HCT116 (cell line): ENCODE measurements at regions not wholly inside any gene's neighbourhood (a gene's known extent, or its start where the extent isn't known, plus 50 kb on each side); places are given as distances from the start of the nearest gene placed in this dataset.

ENCODE experiments used
- ATAC-seq: fragments of 200-7000 bp; cut with Tn5 transposase; 2 replicates; pipeline ENCODE4 v1.9.1; 2020; ENCODE audit warnings: mild to moderate bottlenecking, moderate library complexity
- BruUV-seq: library from RNA; stranded (reverse); fragments of 400-500 nt; replicated peaks from 2 replicates; lab custom pipeline; 2021; lab: Mats Ljungman, UMichigan
- CTCF ChIA-PET: fragments of 300-600 bp; sonication (Branson Sonifier 250); formaldehyde crosslinking; loops from one replicate; lab custom pipeline; 2021; ENCODE audit warnings: antibody characterized with exemption; lab: Charles Lee
- POLR2A ChIA-PET: fragments of 300-600, 350-600 bp; sonication (Branson Sonifier 250); formaldehyde crosslinking; loops from one replicate; lab custom pipeline; 2021; ENCODE audit warnings: antibody characterized with exemption; lab: Charles Lee
- RAD21 ChIA-PET, 2 experiments: fragments of 300-600 bp; sonication (Branson Sonifier 250); formaldehyde crosslinking; loops; one replicate each; lab custom pipeline; 2023; ENCODE audit warnings: low total read pairs in 2 of 2; ENCODE audit not compliant: uncharacterized antibody in 2 of 2, unreplicated experiment in 2 of 2, low non-redundant PET in 1 of 2; lab: Charles Lee
- DNase-seq: peaks from one replicate; pipeline ENCODE4 v3.0.0-alpha.2; 2010; ENCODE audit warnings: low read depth, low spot score
- H2AFZ ChIP-seq: fragments of 200-600 bp; shearing (Covaris generic), sonication (generic); 2 replicates; pipeline ENCODE4 v1.6.1; 2017; ENCODE audit warnings: low read depth, mixed run types, mixed read lengths, antibody characterized with exemption, low read length; ENCODE audit not compliant: poor library complexity, severe bottlenecking
- H3K27ac ChIP-seq: 2 replicates; pipeline ENCODE4 v1.5.1; 2012; ENCODE audit warnings: low read depth, low read length
- H3K27me3 ChIP-seq: fragments of 200-600 bp; sonication (generic); 2 replicates; pipeline ENCODE4 v1.6.1; 2016; ENCODE audit warnings: mixed run types, low read length, mixed read lengths; ENCODE audit not compliant: insufficient read depth
- H3K36me3 ChIP-seq, 2 experiments: fragments of 200-500 bp in 1 of 2; fragments of 200-600 bp in 1 of 2; sonication (Bioruptor generic) in 1 of 2; sonication (generic) in 1 of 2; 2 replicates each; pipeline versions ENCODE4 v1.5.1 to v1.6.1; 2014 to 2016; ENCODE audit warnings: low read length in 2 of 2, inconsistent platforms in 1 of 2, mixed read lengths in 1 of 2, mixed run types in 1 of 2; ENCODE audit not compliant: insufficient read depth in 2 of 2, control insufficient read depth in 1 of 2
- H3K4me1 ChIP-seq, 2 experiments: fragments of 200-600 bp in 1 of 2; sonication (generic) in 1 of 2; 2 replicates each; pipeline versions ENCODE4 v1.5.1 to v1.6.1; 2012 to 2017; ENCODE audit warnings: low read length in 2 of 2, inconsistent platforms in 1 of 2, mild to moderate bottlenecking in 1 of 2, mixed read lengths in 1 of 2, mixed run types in 1 of 2, moderate library complexity in 1 of 2; ENCODE audit not compliant: insufficient read depth in 2 of 2, control insufficient read depth in 1 of 2
- H3K4me2 ChIP-seq: fragments of 200-600 bp; sonication (generic); 2 replicates; pipeline ENCODE4 v1.6.1; 2017; ENCODE audit warnings: mixed run types, low read length, mixed read lengths
- H3K4me3 ChIP-seq, 2 experiments: fragments of 200-600 bp in 1 of 2; sonication (generic) in 1 of 2; replicated peaks in 1 of 2; 2 replicates each; pipeline ENCODE4 v1.5.1; 2011 to 2016; ENCODE audit warnings: low read length in 2 of 2, control low read depth in 1 of 2, low read depth in 1 of 2, mild to moderate bottlenecking in 1 of 2, mixed read lengths in 1 of 2, mixed run types in 1 of 2
- H3K79me2 ChIP-seq: fragments of 200-600 bp; sonication (generic); 2 replicates; pipeline ENCODE4 v1.6.1; 2017; ENCODE audit warnings: mild to moderate bottlenecking, mixed run types, low read length, moderate library complexity, mixed read lengths; ENCODE audit not compliant: insufficient read depth
- H3K9ac ChIP-seq: fragments of 200-600 bp; sonication (generic); 2 replicates; pipeline ENCODE4 v1.6.1; 2016; ENCODE audit warnings: low read length, mixed read lengths
- H3K9me2 ChIP-seq: fragments of 200-600 bp; sonication (generic), shearing (Covaris generic); 2 replicates; pipeline ENCODE4 v1.6.1; 2017; ENCODE audit warnings: mixed run types, mild to moderate bottlenecking, moderate library complexity; ENCODE audit not compliant: insufficient read depth
- H3K9me3 ChIP-seq, 2 experiments: fragments of 200-500 bp in 1 of 2; fragments of 200-600 bp in 1 of 2; sonication (Bioruptor generic) in 1 of 2; sonication (generic) in 1 of 2; 2 replicates each; pipeline ENCODE4 v1.6.1; 2014 to 2017; ENCODE audit warnings: low read length in 2 of 2, mixed read lengths in 2 of 2, inconsistent platforms in 1 of 2, low read depth in 1 of 2, mild to moderate bottlenecking in 1 of 2, mixed run types in 1 of 2, moderate library complexity in 1 of 2; ENCODE audit not compliant: control insufficient read depth in 1 of 2, insufficient read depth in 1 of 2
- H4K20me1 ChIP-seq: fragments of 200-600 bp; sonication (generic), shearing (Covaris generic); 2 replicates; pipeline ENCODE4 v1.6.1; 2017; ENCODE audit warnings: mixed run types, mild to moderate bottlenecking, moderate library complexity; ENCODE audit not compliant: insufficient read depth
- ATF3 ChIP-seq: IDR thresholded peaks from 2 replicates; pipeline ENCODE4 v1.6.1; 2012
- CBX3 ChIP-seq: IDR thresholded peaks from 2 replicates; pipeline ENCODE4 v1.6.1; 2012; ENCODE audit warnings: low read depth
- CTCF ChIP-seq, 3 experiments: fragments of 200-600 bp in 1 of 3; sonication (generic) in 1 of 3; IDR thresholded peaks in 2 of 3; conservative IDR thresholded peaks in 1 of 3; 2 replicates each; pipeline ENCODE4 v1.5.1; 2012 to 2017; ENCODE audit warnings: low read depth in 2 of 3, low read length in 2 of 3, antibody characterized with exemption in 1 of 3, borderline replicate concordance in 1 of 3, control low read depth in 1 of 3, mild to moderate bottlenecking in 1 of 3, mixed read lengths in 1 of 3, mixed run types in 1 of 3, moderate library complexity in 1 of 3; ENCODE audit not compliant: insufficient read depth in 1 of 3
- EGR1 ChIP-seq: IDR thresholded peaks from 2 replicates; pipeline ENCODE4 v1.6.1; 2012; ENCODE audit warnings: low read depth
- EZH2 ChIP-seq: fragments of 200-600 bp; sonication (generic); IDR thresholded peaks from 2 replicates; pipeline ENCODE4 v1.6.1; 2017; ENCODE audit warnings: antibody characterized with exemption, mixed run types
- EZH2phosphoT487 ChIP-seq: fragments of 200-600 bp; IDR thresholded peaks from 2 replicates; pipeline ENCODE4 v1.6.1; 2018; ENCODE audit warnings: antibody characterized with exemption, borderline replicate concordance
- FOSL1 ChIP-seq: IDR thresholded peaks from 2 replicates; pipeline ENCODE4 v1.6.1; 2012; ENCODE audit warnings: low read depth
- JUND ChIP-seq: IDR thresholded peaks from 2 replicates; pipeline ENCODE4 v1.6.1; 2012
- MAX ChIP-seq: IDR thresholded peaks from 2 replicates; pipeline ENCODE4 v1.6.1; 2012
- POLR2A ChIP-seq: IDR thresholded peaks from 2 replicates; pipeline ENCODE4 v1.7.0; 2011; ENCODE audit warnings: borderline replicate concordance; ENCODE audit not compliant: insufficient read depth, insufficient read length; ENCODE audit errors: extremely low read depth
- RAD21 ChIP-seq: IDR thresholded peaks from 2 replicates; pipeline ENCODE4 v1.6.1; 2012; ENCODE audit warnings: low read depth, mild to moderate bottlenecking
- REST ChIP-seq: IDR thresholded peaks from 2 replicates; pipeline ENCODE4 v1.6.1; 2012; ENCODE audit warnings: low read depth
- SIN3A ChIP-seq: IDR thresholded peaks from 2 replicates; pipeline ENCODE4 v1.6.1; 2012; ENCODE audit warnings: low read depth
- SP1 ChIP-seq: IDR thresholded peaks from 2 replicates; pipeline ENCODE4 v1.6.1; 2012; ENCODE audit warnings: low read depth
- YY1 ChIP-seq: IDR thresholded peaks from 2 replicates; pipeline ENCODE4 v1.6.1; 2011; ENCODE audit warnings: low read length, low read depth, moderate library complexity, mild to moderate bottlenecking; ENCODE audit not compliant: insufficient replicate concordance; ENCODE audit errors: extremely low read depth
- ZBTB33 ChIP-seq: IDR thresholded peaks from 2 replicates; pipeline ENCODE4 v1.6.1; 2011; ENCODE audit warnings: mild to moderate bottlenecking, low read length, moderate library complexity; ENCODE audit not compliant: insufficient replicate concordance; ENCODE audit errors: extremely low read depth
- ZFX ChIP-seq: fragments of 450-650 bp; IDR thresholded peaks from 2 replicates; pipeline ENCODE4 v1.6.1; 2017
- ZNF274 ChIP-seq: fragments of 200-500 bp; sonication (Bioruptor generic); IDR thresholded peaks from 2 replicates; pipeline ENCODE4 v1.6.1; 2014; ENCODE audit warnings: mild to moderate bottlenecking, low read depth, low read length, inconsistent platforms
- intact Hi-C: fragments of 100-400 bp; cut with micrococcal nuclease; formaldehyde crosslinking; loops from 2 replicates; pipeline ENCODE4 v1.10.0; 2022

GRCh38 chr3:30309961-30310954 is 296.1 kb upstream of the TGFBR2 start:
- ATAC-seq (no peak), DNase-seq (no peak)
- no peak overlapping the region for H3K4me3 ChIP-seq
- H3K27me3 ChIP-seq = no peaks in the 10 kb centered on the region
- no peak overlapping the region for H3K9ac ChIP-seq
- no peaks in the 10 kb centered on the region for H3K36me3 ChIP-seq
- no peaks in the 10 kb centered on the region for H4K20me1 ChIP-seq
- RAD21 ChIA-PET = no interaction called here
- H3K79me2 ChIP-seq = no peaks in the 10 kb centered on the region
- intact Hi-C loops = no loop called here
- CTCF ChIA-PET = no interaction called here
- no peaks in the 10 kb centered on the region for H3K9me3 ChIP-seq
- TF ChIP-seq EZH2 (no peak), YY1 (no peak), JUND (no peak), ZBTB33 (no peak), CTCF (IDR thresholded peaks at IDR 0.05 in 2 of 3, conservative IDR thresholded peaks at IDR 0.05 in 1 of 3; ENCODE audit: borderline replicate concordance in 1 of 3, insufficient read depth in 1 of 3, low read depth in 2 of 3, low read length in 2 of 3) (no peak), CBX3 (no peak), RAD21 (no peak), ZNF274 (no peak), REST (no peak), SIN3A (no peak), POLR2A (no peak), EGR1 (no peak), ATF3 (no peak), EZH2phosphoT487 (no peak), ZFX (no peak), MAX (no peak), SP1 (no peak), FOSL1 (no peak)
- H3K27ac ChIP-seq = no peak overlapping the region
- no peak overlapping the region for H3K4me2 ChIP-seq
- POLR2A ChIA-PET = no interaction called here
- BruUV-seq = no TSS peak
- H3K4me1 ChIP-seq = no peaks in the 10 kb centered on the region
- H3K9me2 ChIP-seq = 0 out of 2 replicates have a peak, but pooled peaks cover 5% of the 10 kb centered on the region
- H2AFZ ChIP-seq = no peak overlapping the region
